GM10248 (cell line): ENCODE measurements at regions not wholly inside any gene's neighbourhood (a gene's known extent, or its start where the extent isn't known, plus 50 kb on each side); places are given as distances from the start of the nearest gene placed in this dataset.

ENCODE experiments used
- CTCF ChIA-PET: fragments of 300-600 bp; sonication (Branson Sonifier 250); formaldehyde crosslinking; extraction: SDS; loops from one replicate; lab custom pipeline; 2021; ENCODE audit warnings: antibody characterized with exemption; lab: Yijun Ruan, JAX
- POLR2A ChIA-PET: fragments of 350-650 bp; sonication (Branson Sonifier 250); formaldehyde crosslinking; extraction: SDS; loops from one replicate; lab custom pipeline; 2020; ENCODE audit warnings: antibody characterized with exemption; lab: Yijun Ruan, JAX
- DNase-seq: peaks from one replicate; pipeline ENCODE4 v3.0.0; 2012; ENCODE audit errors: extremely low spot score
- CTCF ChIP-seq: IDR thresholded peaks from 2 replicates; pipeline ENCODE4 v1.5.1; 2012; ENCODE audit warnings: mild to moderate bottlenecking, low read depth; ENCODE audit errors: extremely low read depth, missing control alignments, control extremely low read depth

- ChIA-PET POLR2A (no interaction called here), CTCF (no interaction called here)
Measured at GRCh38 chr13:80924596-80924995, 583.7 kb upstream of the SPRY2 start.

GRCh38 chr13:80923907-80924306 lies 583.0 kb upstream of the SPRY2 start:
- no peak for DNase-seq
- peak; percentile 19 for TF ChIP-seq CTCF
- POLR2A ChIA-PET, result no interaction called here
- CTCF ChIA-PET, result interaction anchor here (1.1 kb wide), 1 partner anchor 22 kb away, joined by 3 read pairs; no protein-coding TSS in a partner anchor

More at GRCh38 chr13:80924596-80924995, 583.7 kb upstream of the SPRY2 start:
- DNase-seq, result no peak
- no peak for TF ChIP-seq CTCF

DNA sequence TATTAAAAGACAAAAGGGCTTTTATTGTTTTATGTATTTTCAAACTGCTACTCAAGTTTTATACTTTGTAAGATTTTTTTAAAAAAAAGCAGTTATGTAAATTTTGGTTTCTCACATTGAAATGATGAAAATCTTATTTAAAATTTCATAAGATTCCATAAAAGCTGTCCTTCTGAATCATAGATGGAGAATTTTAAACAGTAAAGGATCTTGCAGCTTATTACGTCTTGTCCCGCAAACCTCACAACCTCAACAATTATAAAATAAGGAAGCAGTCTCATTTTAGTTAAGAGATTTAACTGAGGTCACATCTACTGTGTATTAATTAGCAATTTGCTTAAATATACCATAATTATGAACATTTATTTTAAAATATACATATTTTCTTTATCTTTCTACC lies 581.0 kb upstream of the SPRY2 start:
- TF ChIP-seq CTCF, result no peak
- POLR2A ChIA-PET, result no interaction called here
- no peak for DNase-seq
- CTCF ChIA-PET, result no interaction called here

DNA sequence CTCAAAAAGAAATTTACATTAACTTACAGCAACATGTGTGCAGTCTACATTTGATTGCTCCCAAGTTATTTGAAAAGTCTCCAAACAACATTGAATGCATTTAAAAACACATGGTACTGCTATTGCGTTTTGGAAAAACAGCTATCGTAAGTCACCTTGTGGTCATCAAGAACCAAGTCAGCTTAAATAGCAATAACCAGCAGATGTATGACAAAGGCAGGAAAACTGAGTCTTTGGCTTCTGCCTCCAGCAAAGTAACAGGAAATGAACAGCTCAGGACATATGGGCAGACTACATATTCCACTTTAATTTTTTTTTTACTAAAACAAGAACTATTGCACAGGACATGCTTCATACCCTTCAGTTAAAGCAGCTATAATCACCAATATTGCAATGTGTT lies 580.6 kb upstream of the SPRY2 start:
- DNase-seq, result no peak
- TF ChIP-seq CTCF, result no peak
- CTCF ChIA-PET, result no interaction called here
- POLR2A ChIA-PET, result no interaction called here

GRCh38 chr13:80906860-80907259 lies 565.9 kb upstream of the SPRY2 start:
- CTCF ChIA-PET, result no interaction called here
- no peak for TF ChIP-seq CTCF
- no peak for DNase-seq
- POLR2A ChIA-PET, result no interaction called here

DNA sequence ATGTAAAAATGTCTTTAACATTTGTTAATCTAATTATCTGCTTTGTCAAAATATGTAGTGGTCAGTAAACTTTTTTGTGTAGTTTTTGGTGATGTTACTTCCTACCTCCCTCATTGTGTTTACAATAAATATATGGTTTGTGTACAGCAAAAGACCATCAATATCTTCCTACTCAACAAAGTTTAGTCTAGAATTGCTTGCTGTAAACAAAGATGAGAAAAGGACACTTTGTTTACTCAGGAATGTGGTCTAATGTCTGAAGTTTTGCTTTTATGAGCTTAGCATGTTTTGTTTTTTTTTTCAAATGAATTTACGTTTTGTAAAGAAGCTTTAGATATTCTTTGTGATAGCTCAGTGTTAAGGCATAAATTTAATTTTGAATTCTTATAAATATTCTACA lies 563.5 kb upstream of the SPRY2 start:
- CTCF ChIA-PET, result no interaction called here
- no peak for TF ChIP-seq CTCF
- no peak for DNase-seq
- POLR2A ChIA-PET, result no interaction called here

GRCh38 chr13:80903911-80904310 lies 563.0 kb upstream of the SPRY2 start:
- TF ChIP-seq CTCF, result no peak
- no peak for DNase-seq
- ChIA-PET CTCF (no interaction called here), POLR2A (no interaction called here)
